Duodenal mucosa (tissue), 2 donors: ENCODE measurements at regions not wholly inside any gene's neighbourhood (a gene's known extent, or its start where the extent isn't known, plus 50 kb on each side); places are given as distances from the start of the nearest gene placed in this dataset.
A peak's percentile ranks its signal among the peaks of the same experiment; 100 is the strongest.
"Not testable (repeated sequence)": the region's sequence is repeated elsewhere in the genome, so short reads cannot be mapped to it uniquely, and the experiment has no call there.

ENCODE experiments used
- H3K27ac ChIP-seq: one replicate; pipeline ENCODE4 v1.7.0; 2013; ENCODE audit warnings: low read depth, low read length
- H3K27me3 ChIP-seq, 2 donors: one replicate each; pipeline ENCODE4 v1.7.0; 2013; ENCODE audit warnings: low read length in 2 of 2, control low read depth in 1 of 2; ENCODE audit not compliant: insufficient read depth in 2 of 2, control insufficient read depth in 1 of 2
- H3K36me3 ChIP-seq, 2 donors: one replicate each; pipeline ENCODE4 v1.7.0; 2013; ENCODE audit warnings: low read length in 2 of 2, control low read depth in 1 of 2; ENCODE audit not compliant: insufficient read depth in 2 of 2, control insufficient read depth in 1 of 2
- H3K4me1 ChIP-seq, 2 donors: one replicate each; pipeline ENCODE4 v1.7.0; 2013; ENCODE audit warnings: low read length in 2 of 2, control low read depth in 1 of 2; ENCODE audit not compliant: insufficient read depth in 2 of 2, control insufficient read depth in 1 of 2
- H3K4me3 ChIP-seq, 2 donors: one replicate each; pipeline ENCODE4 v1.7.0; 2013; ENCODE audit warnings: low read length in 2 of 2, low read depth in 1 of 2
- H3K9ac ChIP-seq, 2 donors: one replicate each; pipeline ENCODE4 v1.7.0; 2013; ENCODE audit warnings: low read length in 2 of 2, low read depth in 1 of 2
- H3K9me3 ChIP-seq, 2 donors: one replicate each; pipeline ENCODE4 v1.7.0; 2013; ENCODE audit warnings: low read length in 2 of 2, control low read depth in 1 of 2; ENCODE audit not compliant: control insufficient read depth in 1 of 2

DNA sequence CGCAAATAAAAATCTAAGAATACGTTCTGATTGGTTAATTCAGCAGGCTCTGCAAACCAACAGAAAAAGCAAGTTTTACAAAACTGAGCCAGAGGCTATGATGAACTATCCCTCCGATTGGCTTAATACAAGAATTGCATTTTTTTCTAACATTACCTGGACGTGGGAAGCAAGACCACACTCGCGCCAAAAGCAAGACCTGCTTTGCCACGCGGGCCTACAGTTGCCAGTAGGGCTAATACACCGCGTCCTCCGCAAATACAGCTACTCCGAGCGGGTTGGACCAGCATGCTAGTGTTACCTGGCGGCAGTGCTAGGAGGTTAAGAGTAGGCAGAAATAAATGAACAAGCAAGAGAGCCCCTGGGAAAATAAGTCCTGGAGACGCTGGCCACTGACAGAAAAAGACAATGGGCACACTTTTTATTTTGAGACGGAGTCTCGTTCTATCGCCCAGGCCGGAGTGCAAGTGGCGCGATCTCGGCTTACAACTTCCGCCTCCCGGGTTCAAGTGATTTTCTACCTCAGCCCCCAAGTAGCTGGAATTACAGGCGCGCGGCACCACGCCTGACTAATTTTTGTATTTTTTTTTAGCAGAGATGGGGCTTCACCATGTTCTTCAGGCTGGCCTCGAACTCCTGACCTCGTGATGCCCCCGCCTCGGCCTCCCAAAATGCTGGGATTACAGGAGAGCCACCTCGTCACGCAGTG, 131.9 kb upstream of the BTN3A2 start:
- peak overlapping the region; percentile 82 to 86 for H3K4me3 ChIP-seq
- H3K27me3 ChIP-seq: peaks cover 0 to 3% of the 10 kb centered on the region in 2 donors
- H3K36me3 ChIP-seq: no peaks in the 10 kb centered on the region
- peaks cover 0 to 6% of the 10 kb centered on the region in 2 donors for H3K4me1 ChIP-seq
- H3K27ac ChIP-seq: peak overlapping the region; percentile 86
- peak overlapping the region; percentile 91 to 97 for H3K9ac ChIP-seq
- H3K9me3 ChIP-seq: no peaks in the 10 kb centered on the region

DNA sequence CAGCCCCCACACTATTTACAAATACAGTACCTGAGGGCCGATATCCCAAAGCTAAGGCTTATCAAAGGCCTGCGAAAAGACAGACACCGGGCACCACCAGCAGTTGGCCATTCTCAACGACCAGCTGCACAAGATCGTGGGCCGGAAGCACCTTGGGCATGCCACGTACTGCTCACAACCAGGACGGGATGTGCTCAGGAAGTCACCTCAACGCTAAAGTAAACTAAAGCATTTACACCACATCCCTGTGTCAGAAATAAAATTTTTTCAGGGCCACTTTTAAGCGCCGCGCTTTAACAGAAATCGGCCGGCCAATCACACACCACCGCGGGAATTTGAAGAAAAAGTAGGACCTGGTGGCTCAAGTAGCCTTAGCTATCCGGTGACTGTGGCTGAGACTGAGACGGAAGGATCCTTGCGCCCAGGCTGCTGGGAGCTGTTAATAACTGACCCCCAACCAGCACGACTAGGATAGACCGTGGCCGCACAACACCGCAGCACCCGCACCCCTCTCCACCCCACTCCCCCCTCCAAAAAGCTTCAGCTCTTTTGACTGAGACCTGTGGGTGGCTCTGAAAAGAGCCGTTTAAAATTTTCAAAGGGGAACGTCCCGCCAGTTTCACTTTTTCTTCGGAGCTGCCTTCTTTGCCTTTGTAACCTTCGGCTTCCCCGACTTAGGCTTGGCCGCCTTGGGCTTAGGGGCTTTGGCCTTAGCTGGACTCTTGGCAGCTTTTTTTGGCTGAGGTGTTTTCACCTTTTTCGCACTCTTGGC, 131.2 kb upstream of the BTN3A2 start:
- Histone ChIP-seq H3K27me3 (peaks cover 0 to 3% of the 10 kb centered on the region in 2 donors), H3K9ac (peak overlapping the region; percentile 91 to 97)

DNA sequence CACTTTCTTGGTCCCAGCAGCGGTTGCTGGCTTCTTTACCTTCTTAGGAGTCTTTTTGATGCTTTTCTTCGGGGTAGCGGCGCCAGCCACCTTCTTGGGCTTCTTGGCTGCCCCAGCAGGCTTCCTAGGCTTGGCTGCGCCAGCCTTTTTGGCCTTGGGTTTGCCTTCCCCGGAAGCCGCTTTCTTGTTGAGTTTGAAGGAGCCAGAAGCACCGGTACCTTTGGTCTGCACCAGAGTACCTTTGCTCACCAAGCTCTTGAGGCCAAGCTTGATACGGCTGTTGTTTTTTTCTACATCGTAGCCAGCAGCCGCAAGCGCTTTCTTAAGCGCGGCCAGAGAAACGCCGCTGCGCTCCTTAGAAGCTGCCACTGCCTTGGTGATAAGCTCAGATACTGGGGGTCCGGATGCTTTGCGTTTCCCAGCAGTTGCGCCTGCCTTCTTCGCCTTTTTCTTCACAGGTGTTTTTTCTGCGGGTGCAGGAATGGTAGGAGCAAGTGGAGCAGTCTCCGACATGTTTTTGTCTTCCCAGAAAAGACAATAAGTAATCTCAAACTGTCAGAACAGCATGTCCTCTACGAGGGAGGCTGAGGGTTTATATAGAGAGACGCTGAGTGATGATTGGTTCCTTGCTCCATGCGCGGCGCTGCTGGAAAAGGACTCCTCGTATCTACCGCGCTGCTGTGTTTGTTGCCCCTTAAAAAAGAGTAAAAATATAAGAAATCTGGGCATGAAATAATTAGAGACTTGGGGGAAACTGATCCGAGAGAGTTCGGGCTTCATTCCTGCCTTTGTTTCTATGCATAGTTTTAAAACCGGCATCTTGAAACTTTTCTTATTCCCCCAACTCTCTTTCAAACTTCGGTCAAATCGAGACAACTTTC, 130.3 kb upstream of the BTN3A2 start:
- Histone ChIP-seq H3K27me3 (peaks cover 0 to 3% of the 10 kb centered on the region in 2 donors), H3K9ac (peak overlapping the region; percentile 91 to 97), H3K9me3 (no peaks in the 10 kb centered on the region), H3K36me3 (no peaks in the 10 kb centered on the region), H3K4me1 (peaks cover 0 to 6% of the 10 kb centered on the region in 2 donors), H3K4me3 (peak overlapping the region; percentile 82 to 86), H3K27ac (peak overlapping the region; percentile 86)

More for the DNA sequence above, 131.2 kb upstream of the BTN3A2 start:
- Histone ChIP-seq H3K36me3 (no peaks in the 10 kb centered on the region), H3K27ac (peak overlapping the region; percentile 86), H3K4me3 (peak overlapping the region; percentile 82 to 86), H3K4me1 (peaks cover 0 to 6% of the 10 kb centered on the region in 2 donors), H3K9me3 (no peaks in the 10 kb centered on the region)

DNA sequence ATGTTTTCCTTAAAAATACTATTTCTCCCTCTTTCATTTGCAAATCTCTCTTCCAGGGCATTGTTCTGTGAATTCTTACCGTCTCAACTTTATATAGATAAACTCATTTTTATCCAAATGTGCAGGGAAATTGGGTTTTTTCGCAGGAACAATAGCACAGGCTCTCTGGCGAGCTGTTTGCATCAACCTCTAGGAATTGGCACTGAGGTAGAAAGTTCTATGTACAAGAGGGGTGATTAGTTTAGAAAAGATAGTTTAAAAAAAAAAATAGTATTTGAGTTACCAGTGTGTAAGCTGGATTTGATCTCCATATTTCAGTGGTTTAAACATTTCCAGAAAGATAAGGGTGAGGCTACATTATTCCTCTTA, 129.7 kb upstream of the BTN3A2 start:
- Histone ChIP-seq H3K27me3 (peaks cover 0 to 3% of the 10 kb centered on the region in 2 donors), H3K4me3 (peak overlapping the region; percentile 82 to 86), H3K4me1 (peaks cover 0 to 6% of the 10 kb centered on the region in 2 donors), H3K9ac (peak overlapping the region; percentile 91 to 97), H3K36me3 (no peaks in the 10 kb centered on the region), H3K27ac (peak overlapping the region; percentile 86), H3K9me3 (no peaks in the 10 kb centered on the region)

DNA sequence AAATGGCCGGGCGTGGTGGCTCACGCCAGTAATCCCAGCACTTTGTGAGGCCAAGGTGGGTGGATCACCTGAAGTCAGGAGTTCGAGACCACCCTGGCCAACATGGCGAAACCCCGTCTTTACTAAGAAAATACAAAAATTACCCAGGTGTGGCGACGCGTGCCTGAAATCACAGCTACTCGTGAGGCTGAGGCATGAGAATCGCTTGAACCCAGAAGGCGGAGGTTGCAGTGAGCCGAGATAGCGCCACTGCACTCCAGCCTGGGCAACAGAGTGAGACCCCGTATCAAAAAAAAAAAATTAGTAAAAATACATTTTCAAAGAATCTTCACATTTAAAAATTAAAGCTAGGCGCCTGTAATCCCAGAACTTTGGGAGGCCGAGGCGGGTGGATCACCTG, 125.6 kb upstream of the BTN3A2 start:
- H3K4me1 ChIP-seq, H3K9ac ChIP-seq, H3K4me3 ChIP-seq, H3K36me3 ChIP-seq, H3K27ac ChIP-seq, H3K9me3 ChIP-seq, H3K27me3 ChIP-seq: not testable (repeated sequence)

DNA sequence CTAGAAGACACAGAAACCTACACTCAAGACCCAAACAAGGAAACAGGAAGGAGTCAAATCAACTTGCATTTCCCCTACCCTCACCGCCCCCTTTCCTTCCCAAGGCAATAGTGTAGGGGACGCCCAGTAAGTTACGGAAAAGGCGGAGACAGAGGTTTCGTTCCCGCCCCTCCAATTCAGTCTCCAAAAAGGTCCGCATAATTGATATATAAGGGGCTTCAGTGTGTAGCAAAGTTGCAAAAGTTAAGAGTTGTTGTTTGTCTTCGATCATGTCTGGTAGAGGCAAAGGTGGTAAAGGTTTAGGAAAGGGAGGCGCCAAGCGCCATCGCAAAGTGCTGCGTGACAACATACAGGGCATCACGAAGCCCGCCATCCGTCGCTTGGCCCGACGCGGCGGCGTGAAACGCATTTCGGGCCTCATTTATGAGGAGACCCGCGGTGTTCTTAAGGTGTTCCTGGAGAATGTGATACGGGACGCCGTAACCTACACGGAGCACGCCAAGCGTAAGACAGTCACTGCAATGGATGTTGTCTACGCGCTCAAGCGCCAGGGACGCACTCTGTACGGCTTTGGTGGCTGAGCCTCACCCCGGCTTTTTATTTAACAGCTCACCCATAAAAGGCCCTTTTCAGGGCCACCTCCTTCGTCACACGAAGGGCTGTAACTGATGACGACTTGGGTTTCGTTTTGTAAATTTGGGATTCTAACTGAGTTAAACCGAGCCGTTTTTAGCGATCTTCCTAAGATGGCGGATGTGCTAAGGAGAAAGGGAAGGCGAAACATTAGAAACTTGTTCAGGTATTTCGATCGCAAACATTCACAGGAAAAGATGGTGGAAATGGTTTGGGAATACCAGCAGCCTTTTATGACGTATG, 124.6 kb upstream of the BTN3A2 start:
- Histone ChIP-seq H3K27ac (peak overlapping the region; percentile 74), H3K9ac (peak overlapping the region; percentile 59 to 79), H3K4me1 (peaks cover 0 to 5% of the 10 kb centered on the region in 2 donors), H3K9me3 (no peaks in the 10 kb centered on the region), H3K27me3 (no peaks in the 10 kb centered on the region), H3K4me3 (peak overlapping the region; percentile 70 to 82), H3K36me3 (no peaks in the 10 kb centered on the region)

DNA sequence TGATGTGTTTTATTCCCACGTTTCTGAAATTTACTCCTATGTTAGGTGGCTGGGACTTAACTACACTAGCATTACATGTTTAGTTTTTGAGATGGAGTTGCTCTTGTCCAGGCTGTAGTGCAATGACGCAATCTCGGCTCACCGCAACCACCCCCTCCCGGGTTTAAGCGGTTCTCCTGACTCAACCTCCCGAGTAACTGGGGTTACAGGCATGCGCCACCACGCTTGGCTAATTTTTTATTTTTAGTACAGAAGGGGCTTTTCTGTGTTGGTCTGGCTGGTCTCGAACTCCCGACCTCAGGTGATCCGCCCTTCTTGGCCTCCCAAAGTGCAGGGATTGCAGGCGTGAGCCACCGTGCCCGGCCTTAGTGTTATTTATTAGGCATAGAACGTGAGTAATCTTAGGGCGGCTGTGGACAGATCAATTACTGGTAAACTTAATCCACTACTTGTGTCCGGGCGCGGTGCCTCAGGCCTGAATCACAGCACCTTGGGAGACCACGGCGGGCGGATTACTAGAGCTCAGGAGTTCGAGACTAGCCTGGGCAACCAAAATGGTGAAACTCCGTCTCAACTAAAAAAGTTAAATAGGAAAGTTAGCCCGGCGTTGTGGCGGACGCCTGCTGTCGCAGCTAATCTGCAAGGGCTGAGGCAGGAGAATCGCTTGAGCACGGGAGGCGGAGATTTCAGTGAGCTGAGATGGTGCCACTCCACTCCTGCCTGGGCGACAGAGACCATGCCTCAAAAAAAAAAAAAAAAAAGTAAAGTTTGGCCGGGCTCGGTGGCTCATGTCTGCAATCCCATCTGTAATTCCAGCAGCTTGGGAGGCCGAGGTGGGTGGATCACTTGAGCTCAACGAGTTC, 123.7 kb upstream of the BTN3A2 start:
- Histone ChIP-seq H3K9ac (peak overlapping the region; percentile 59 to 79), H3K9me3 (no peaks in the 10 kb centered on the region), H3K36me3 (no peaks in the 10 kb centered on the region), H3K27me3 (no peaks in the 10 kb centered on the region), H3K27ac (peak overlapping the region; percentile 74), H3K4me1 (peaks cover 0 to 10% of the 10 kb centered on the region in 2 donors), H3K4me3 (peak overlapping the region; percentile 70 to 82)

DNA sequence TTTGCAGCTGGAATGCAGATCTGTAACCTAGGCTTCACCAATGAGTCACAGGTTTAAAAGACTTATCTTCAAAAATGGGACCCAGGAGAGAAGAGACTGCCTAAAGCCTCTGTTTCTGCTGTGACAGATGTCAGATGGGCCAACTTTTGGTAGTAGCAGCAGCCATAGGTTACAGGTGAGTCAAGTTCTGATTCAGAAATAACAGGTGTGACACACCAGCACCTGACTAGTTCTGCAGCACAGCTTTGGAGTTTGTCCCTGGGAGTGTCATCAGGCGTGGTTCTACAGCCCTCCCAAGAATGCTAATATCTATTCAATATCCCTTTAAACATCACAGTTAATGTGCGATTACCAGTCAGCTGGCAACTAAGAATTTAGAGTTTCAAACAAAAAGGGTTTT, 121.9 kb upstream of the BTN3A2 start:
- H3K9ac ChIP-seq: peak overlapping the region in 1 of 2 donors; percentile 7
- H3K4me3 ChIP-seq: no peak overlapping the region
- peaks cover 0 to 10% of the 10 kb centered on the region in 2 donors for H3K4me1 ChIP-seq
- H3K36me3 ChIP-seq: no peaks in the 10 kb centered on the region
- H3K9me3 ChIP-seq: no peaks in the 10 kb centered on the region
- H3K27me3 ChIP-seq: no peaks in the 10 kb centered on the region
- H3K27ac ChIP-seq: peak overlapping the region; percentile 64
